ENCODE measurements at regions not wholly inside any gene's neighbourhood (a gene's known extent, or its start where the extent isn't known, plus 50 kb on each side); places are given as distances from the start of the nearest gene placed in this dataset.

DNA sequence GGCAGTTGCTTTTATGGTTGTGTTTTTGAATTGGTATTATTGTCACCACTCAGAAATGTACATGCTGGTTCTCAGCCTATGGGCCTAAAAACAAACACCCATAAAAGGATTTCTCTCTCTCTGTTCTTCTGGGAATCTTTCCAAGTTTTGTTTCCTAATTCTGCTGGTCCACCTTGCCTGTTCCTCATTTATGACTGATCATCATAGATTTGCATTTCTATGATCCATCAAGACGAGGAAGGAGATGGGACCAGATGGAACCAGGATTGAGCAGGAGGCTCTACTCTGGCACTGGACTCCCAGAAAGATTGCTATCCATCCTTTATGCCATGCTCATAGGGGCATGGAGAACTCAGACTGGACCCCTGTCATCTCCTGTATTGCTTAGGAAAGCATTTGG, 162.2 kb downstream of the C1orf94 start:
- no peaks in the 10 kb centered on the region for H3K4me1 ChIP-seq
- no peaks in the 10 kb centered on the region for H3K9me3 Mint-ChIP-seq (ENCODE audit: unreplicated experiment)
- TF ChIP-seq, protein P1, sequence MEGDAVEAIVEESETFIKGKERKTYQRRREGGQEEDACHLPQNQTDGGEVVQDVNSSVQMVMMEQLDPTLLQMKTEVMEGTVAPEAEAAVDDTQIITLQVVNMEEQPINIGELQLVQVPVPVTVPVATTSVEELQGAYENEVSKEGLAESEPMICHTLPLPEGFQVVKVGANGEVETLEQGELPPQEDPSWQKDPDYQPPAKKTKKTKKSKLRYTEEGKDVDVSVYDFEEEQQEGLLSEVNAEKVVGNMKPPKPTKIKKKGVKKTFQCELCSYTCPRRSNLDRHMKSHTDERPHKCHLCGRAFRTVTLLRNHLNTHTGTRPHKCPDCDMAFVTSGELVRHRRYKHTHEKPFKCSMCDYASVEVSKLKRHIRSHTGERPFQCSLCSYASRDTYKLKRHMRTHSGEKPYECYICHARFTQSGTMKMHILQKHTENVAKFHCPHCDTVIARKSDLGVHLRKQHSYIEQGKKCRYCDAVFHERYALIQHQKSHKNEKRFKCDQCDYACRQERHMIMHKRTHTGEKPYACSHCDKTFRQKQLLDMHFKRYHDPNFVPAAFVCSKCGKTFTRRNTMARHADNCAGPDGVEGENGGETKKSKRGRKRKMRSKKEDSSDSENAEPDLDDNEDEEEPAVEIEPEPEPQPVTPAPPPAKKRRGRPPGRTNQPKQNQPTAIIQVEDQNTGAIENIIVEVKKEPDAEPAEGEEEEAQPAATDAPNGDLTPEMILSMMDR (IDR thresholded peaks at IDR 0.05; ENCODE audit: insufficient read depth in 1 of 2, low read depth in 1 of 2, low read length in 1 of 2, severe bottlenecking in 1 of 2, unreplicated experiment in 1 of 2), result no peak
- no peak overlapping the region for H3K4me3 Mint-ChIP-seq (ENCODE audit: unreplicated experiment)
- peaks cover 5% of the 10 kb centered on the region for H3K27me3 Mint-ChIP-seq (ENCODE audit: insufficient read depth, unreplicated experiment)
- no peaks in the 10 kb centered on the region for H3K36me3 ChIP-seq (ENCODE audit: control insufficient read depth, insufficient read depth, low read length)
- no peaks in the 10 kb centered on the region for H3K36me3 Mint-ChIP-seq (ENCODE audit: insufficient read depth, unreplicated experiment)
- no peaks in the 10 kb centered on the region for H3K9me3 ChIP-seq
- no TSS peak for BruUV-seq (replicated peaks)
- no peak overlapping the region for H3K27ac Mint-ChIP-seq (ENCODE audit: unreplicated experiment)
- intact Hi-C loops (cut with micrococcal nuclease; ENCODE audit: unreplicated experiment), result no loop called here
- POLR2A ChIA-PET, result no interaction called here
- H3K4me1 Mint-ChIP-seq (ENCODE audit: low read depth, unreplicated experiment), result no peaks in the 10 kb centered on the region
- DNase-seq, result no peak
- CTCF ChIA-PET, result no interaction called here
- no peaks in the 10 kb centered on the region for H3K27me3 ChIP-seq (replicated peaks; ENCODE audit: control insufficient read depth, insufficient read depth, low read length)
- no peak overlapping the region for H3K4me3 ChIP-seq (ENCODE audit: low read depth, low read length)

DNA sequence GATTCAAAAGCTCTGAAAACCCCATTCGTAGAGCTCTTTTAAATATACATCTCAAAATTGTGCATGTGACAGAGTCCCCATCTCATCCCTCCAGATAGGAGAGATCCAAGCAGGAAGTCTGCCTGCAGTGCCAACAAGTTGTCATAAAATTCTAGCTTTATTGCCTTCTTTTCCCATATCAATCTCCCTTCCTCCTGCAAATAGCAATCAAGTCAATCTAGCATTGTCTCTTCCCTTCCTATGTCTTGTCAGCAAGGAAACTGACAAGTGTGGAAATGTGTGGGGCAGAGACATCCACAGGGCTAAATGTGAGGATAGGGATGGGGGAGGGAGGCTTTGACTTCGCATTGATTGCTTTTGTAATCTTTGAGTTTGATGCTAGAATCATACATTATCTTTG, 165.2 kb downstream of the C1orf94 start:
- H3K27me3 ChIP-seq (replicated peaks; ENCODE audit: control insufficient read depth, insufficient read depth, low read length), result no peaks in the 10 kb centered on the region
- H3K4me3 ChIP-seq (ENCODE audit: low read depth, low read length), result no peak overlapping the region
- CTCF ChIA-PET, result no interaction called here
- H3K4me1 Mint-ChIP-seq (ENCODE audit: low read depth, unreplicated experiment), result no peaks in the 10 kb centered on the region
- H3K9me3 Mint-ChIP-seq (ENCODE audit: unreplicated experiment), result no peaks in the 10 kb centered on the region
- no peak for DNase-seq
- H3K4me3 Mint-ChIP-seq (ENCODE audit: unreplicated experiment), result no peak overlapping the region
- H3K27ac Mint-ChIP-seq (ENCODE audit: unreplicated experiment), result no peak overlapping the region
- H3K4me1 ChIP-seq, result no peaks in the 10 kb centered on the region
- intact Hi-C loops (cut with micrococcal nuclease; ENCODE audit: unreplicated experiment), result no loop called here
- H3K27me3 Mint-ChIP-seq (ENCODE audit: insufficient read depth, unreplicated experiment), result peaks cover 5% of the 10 kb centered on the region
- BruUV-seq (replicated peaks), result no TSS peak
- POLR2A ChIA-PET, result no interaction called here
- no peaks in the 10 kb centered on the region for H3K9me3 ChIP-seq
- H3K36me3 Mint-ChIP-seq (ENCODE audit: insufficient read depth, unreplicated experiment), result no peaks in the 10 kb centered on the region
- H3K36me3 ChIP-seq (ENCODE audit: control insufficient read depth, insufficient read depth, low read length), result no peaks in the 10 kb centered on the region
- TF ChIP-seq, protein P1 (IDR thresholded peaks at IDR 0.05; ENCODE audit: insufficient read depth in 1 of 2, low read depth in 1 of 2, low read length in 1 of 2, severe bottlenecking in 1 of 2, unreplicated experiment in 1 of 2), result no peak

DNA sequence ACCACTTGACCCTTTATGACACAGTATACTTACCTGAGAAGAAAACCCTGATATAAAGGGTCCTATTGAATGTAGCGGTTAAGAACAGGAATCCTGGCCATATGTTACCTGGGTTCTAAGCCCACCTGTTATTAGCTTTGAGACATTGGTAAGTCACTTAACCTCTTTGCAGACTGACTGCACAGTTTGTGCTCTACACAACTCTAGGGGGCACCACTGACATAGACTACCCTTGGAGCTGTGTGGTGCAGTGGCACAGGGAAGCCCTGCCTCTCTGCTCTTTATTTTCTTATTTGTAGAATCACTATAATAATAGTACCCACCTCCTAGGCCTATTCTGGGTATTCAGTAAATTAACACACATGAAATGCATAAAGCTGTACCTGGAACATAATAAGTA, 165.6 kb downstream of the C1orf94 start:
- H3K4me1 Mint-ChIP-seq (ENCODE audit: low read depth, unreplicated experiment), result no peaks in the 10 kb centered on the region
- intact Hi-C loops (cut with micrococcal nuclease; ENCODE audit: unreplicated experiment), result no loop called here

More for the DNA sequence above, 165.6 kb downstream of the C1orf94 start:
- Histone ChIP-seq H3K4me1 (no peaks in the 10 kb centered on the region), H3K27me3 (replicated peaks; ENCODE audit: control insufficient read depth, insufficient read depth, low read length) (no peaks in the 10 kb centered on the region), H3K36me3 (ENCODE audit: control insufficient read depth, insufficient read depth, low read length) (no peaks in the 10 kb centered on the region), H3K4me3 (ENCODE audit: low read depth, low read length) (no peak overlapping the region), H3K9me3 (no peaks in the 10 kb centered on the region)
- POLR2A ChIA-PET, result no interaction called here
- DNase-seq, result no peak
- no peaks in the 10 kb centered on the region for H3K36me3 Mint-ChIP-seq (ENCODE audit: insufficient read depth, unreplicated experiment)
- no peaks in the 10 kb centered on the region for H3K9me3 Mint-ChIP-seq (ENCODE audit: unreplicated experiment)
- H3K27me3 Mint-ChIP-seq (ENCODE audit: insufficient read depth, unreplicated experiment), result peaks cover 5% of the 10 kb centered on the region
- CTCF ChIA-PET, result no interaction called here
- no TSS peak for BruUV-seq (replicated peaks)
- TF ChIP-seq, protein P1 (IDR thresholded peaks at IDR 0.05; ENCODE audit: insufficient read depth in 1 of 2, low read depth in 1 of 2, low read length in 1 of 2, severe bottlenecking in 1 of 2, unreplicated experiment in 1 of 2), result no peak
- H3K4me3 Mint-ChIP-seq (ENCODE audit: unreplicated experiment), result no peak overlapping the region
- no peak overlapping the region for H3K27ac Mint-ChIP-seq (ENCODE audit: unreplicated experiment)
